Ishikawa (cell line): ENCODE measurements at regions not wholly inside any gene's neighbourhood (a gene's known extent, or its start where the extent isn't known, plus 50 kb on each side); places are given as distances from the start of the nearest gene placed in this dataset.

Experiments used
- CEBPB ChIP-seq: IDR thresholded peaks from 2 replicates; pipeline ENCODE4 v1.6.1; 2012
- CREB1 ChIP-seq: IDR thresholded peaks from 2 replicates; pipeline ENCODE4 v1.6.1; 2012; ENCODE audit warnings: low read depth
- EP300 ChIP-seq: IDR thresholded peaks from 2 replicates; pipeline ENCODE4 v1.6.1; 2012; ENCODE audit warnings: borderline replicate concordance
- REST ChIP-seq: IDR thresholded peaks from 2 replicates; pipeline ENCODE4 v1.6.1; 2012; ENCODE audit warnings: low read depth, mild to moderate bottlenecking
- TAF1 ChIP-seq: IDR thresholded peaks from 2 replicates; pipeline ENCODE4 v1.6.1; 2012; ENCODE audit warnings: low read depth, mild to moderate bottlenecking
- TEAD4 ChIP-seq: IDR thresholded peaks from 2 replicates; pipeline ENCODE4 v1.6.1; 2012

- TF ChIP-seq REST (no peak), TEAD4 (no peak), CEBPB (no peak), CREB1 (no peak), TAF1 (no peak), EP300 (no peak)
Observed at GRCh38 chr14:58731465-58732293, 93.9 kb downstream of the DACT1 start.
